ENCODE measurements at regions not wholly inside any gene's neighbourhood (a gene's known extent, or its start where the extent isn't known, plus 50 kb on each side); places are given as distances from the start of the nearest gene placed in this dataset.

DNA sequence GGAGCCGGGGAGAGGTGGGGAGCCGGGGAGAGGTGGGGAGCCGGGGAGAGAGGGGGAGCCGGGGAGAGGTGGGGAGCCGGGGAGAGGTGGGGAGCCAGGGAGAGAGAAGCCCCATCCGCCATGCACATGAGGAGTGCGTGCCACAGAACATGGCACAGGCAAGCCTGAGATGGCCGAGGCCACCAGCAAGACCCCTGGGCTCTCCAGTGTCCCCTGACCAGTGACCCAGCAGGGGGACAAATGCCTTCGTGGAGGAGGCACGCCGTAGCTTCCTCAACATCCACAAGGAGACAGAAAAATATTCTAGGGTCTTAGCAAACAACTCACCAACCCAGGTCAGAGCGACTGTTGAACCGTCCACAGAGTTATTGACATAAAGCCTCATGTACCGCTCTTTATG, 618.8 kb downstream of the TBC1D22A start:
- no peak for DNase-seq

DNA sequence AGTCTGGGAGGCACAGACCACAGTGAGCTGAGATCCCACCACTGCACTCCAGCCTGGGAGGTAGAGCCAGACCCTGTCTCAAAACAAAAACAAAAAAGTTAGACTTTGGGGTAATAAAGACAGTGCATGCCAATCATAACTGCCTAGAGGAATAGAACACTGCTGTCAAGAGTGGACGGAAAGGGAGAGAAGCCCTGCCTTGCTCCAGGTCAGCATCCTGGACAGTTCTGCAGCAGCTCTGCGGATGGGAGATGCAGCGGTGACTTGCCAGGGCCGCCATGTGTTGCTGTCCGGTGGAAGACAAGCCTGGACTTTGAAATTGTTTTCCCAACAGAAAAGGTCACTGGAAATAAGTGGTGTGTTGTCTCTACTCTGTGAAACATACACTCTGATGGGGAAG, 618.2 kb downstream of the TBC1D22A start:
- DNase-seq = no peak

DNA sequence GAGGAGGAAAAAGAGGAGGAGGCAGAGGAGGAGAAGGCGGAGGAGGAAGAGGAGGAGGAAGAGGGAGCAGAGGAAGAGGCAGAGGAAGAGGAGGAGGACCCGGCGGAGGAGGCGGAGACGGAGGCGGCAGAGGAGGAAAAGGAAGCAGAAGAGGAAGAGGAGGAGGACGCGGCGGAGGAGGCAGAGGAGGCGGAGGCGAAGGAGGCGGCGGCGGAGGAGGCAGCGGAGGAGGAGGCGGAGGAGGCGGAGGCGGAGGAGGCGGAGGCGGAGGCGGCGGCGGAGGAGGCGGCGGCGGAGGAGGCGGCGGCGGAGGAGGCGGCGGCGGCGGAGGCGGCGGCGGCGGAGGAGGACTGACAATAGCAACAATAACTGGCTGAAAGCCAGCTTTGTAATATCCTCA, 616.6 kb downstream of the TBC1D22A start:
- no peak for DNase-seq

DNA sequence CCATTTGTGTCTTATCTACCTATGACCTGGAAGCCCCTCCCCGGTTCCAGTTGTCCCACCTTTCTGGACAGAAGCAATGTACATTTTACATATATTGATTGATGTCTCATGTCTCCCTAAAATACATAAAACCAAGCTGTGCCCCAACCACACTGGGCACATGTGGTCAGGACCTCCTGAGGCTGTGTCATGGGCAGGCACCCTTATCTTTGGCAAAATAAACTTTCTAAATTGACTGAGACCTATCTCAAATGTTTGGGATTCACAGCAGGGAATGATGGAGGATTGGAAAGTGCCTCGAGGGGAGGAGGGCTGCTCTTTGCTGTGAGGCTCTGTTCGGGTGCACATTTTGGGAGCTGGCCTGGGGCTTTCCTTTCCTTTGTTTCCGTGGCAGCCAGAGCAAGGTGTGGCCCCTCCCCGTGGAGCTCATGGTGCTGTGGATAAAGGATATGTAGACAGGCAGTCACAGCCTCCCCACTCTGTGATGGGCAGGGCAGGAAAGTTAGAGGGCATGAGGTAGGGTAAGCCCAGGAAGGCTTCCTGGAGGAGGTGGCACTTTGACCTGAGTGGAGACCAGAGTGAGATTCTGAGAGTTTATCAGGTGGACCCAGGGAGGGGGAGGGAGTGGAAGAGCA, 615.6 kb downstream of the TBC1D22A start:
- DNase-seq = no peak

DNA sequence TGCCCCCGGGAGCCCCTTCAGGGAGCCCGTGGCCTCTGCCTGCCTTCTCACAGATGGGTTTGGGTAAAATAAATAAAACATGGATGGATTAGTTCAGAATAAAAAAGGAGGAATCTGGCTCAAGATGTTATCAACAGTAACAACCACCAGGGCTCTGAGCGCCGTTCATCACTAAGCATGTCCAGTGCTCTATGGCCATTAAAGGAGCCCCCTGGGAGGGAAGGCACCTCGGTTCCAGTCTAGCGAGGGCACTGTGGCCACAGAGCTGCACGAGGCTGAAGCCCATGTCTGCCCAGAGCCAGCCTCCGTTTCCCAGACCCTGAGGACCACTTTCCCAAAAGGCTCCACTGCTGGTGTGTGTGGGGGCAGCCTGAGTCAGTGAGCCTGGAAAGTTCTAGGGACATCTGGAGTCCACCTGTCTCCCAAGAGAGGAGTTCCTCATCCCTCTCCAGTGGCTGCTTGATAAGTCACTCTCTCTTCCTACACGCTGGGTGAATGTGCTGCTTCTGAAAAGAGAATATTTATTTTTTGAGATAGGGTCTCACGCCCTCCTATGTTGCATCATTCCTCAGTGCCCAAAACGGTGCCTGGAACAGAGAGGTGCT, 614.6 kb downstream of the TBC1D22A start:
- DNase-seq = no peak

DNA sequence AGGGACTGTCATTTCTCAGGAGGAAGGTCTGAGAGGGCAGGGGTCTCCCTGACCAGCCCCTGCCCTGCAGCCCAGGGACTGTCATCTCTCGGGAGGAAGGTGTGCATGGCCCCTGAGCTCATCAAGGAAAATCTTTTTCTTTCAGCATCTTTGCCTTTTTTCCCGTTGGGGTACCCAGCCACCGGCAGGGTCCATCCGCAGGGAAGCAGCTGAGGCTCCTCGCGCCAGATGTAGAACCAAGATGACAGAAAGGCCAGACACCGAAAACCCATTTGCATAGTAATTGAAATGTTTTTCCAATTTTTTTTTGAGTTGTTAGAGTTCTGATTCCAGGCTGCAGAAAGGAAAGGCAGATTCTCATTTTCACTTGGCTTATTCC, 613.9 kb downstream of the TBC1D22A start:
- DNase-seq = no peak

DNA sequence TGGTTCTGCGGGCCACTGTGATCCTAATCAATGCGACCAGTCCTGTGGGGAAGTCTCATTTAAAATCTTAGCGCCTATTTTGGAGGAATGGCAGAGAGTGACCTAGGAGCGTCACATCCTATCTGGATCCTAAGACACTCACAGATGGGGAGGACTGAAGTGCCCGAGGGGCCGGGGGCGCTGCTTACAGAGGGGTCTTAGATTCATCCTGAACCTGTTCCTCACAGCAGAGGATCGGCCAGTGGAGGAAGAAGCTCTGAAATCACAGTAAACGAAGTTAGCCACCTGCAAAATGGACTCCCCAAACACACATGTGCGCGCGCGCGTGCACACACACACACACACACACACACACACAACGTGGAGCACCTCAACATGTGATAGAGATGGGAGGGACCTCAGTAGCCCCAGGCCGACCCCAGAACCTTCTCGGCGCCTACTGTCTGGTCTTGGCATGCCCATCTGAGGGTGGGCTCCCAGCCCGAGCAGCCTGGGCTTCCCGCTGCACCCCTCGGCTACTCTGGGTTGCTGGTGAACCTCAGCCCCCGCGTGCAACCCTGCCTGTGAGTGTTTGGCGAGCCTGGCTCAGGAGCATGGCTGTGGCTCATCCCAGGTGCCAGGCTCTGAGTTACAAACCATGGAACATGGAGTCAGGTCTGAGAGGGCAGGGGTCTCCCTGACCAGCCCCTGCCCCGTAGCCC, 613.3 kb downstream of the TBC1D22A start:
- DNase-seq = no peak

DNA sequence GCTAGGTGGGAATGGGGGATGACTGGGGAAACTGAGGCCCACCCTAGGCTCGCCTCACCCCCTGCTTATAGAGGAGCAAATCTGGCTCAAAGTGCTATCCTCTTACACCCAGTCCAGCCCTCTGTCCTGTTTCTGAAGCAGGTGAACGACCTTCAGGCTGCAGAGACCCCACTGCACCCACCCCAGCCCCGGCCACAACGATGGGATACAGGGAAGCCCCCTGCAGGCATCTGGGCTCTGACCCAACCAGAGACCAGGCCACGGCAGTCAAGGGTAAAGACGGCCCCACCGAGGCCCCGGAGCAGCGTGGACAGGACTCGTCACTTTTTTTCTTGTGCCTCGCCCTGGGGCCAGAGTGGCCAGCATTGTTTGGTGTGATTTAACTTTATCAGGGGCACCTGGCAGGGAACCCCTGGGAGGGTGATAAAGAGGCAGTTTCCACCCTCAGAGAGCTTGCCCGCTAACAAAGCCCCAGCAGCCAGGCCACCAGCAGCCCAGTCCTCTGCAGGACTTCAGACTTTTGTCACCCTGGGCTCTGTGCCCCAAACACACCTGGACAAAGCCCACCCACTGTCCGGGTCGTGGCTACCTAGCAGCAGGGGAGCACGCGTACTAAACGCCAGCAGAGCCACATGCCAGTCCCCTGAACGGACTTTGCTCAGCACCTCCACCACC, 612.6 kb downstream of the TBC1D22A start:
- DNase-seq = no peak

DNA sequence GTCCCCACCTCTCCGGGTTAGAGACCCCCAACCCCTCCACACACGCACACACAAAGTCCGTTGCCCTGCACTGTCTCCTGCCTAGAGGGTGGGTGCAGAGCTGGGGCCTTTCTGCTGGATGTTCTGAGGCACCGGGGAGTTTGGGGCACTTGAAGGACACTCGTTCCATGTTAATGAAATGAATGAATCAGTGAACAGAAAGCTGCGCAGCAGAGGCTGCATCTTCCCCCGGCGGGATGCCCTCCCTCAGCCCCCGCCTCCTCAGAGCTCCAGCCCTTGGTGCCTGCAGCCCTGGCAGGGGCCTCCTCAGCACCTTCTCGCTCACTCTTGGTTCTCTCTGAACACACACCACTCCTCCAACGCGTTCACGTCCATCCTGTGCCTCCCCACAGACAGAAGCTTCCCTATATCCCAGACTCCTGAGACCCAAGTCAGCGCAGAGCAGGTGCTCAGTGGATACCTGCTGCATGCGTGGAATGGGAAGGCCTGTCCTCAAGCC, 611.9 kb downstream of the TBC1D22A start:
- DNase-seq = no peak

DNA sequence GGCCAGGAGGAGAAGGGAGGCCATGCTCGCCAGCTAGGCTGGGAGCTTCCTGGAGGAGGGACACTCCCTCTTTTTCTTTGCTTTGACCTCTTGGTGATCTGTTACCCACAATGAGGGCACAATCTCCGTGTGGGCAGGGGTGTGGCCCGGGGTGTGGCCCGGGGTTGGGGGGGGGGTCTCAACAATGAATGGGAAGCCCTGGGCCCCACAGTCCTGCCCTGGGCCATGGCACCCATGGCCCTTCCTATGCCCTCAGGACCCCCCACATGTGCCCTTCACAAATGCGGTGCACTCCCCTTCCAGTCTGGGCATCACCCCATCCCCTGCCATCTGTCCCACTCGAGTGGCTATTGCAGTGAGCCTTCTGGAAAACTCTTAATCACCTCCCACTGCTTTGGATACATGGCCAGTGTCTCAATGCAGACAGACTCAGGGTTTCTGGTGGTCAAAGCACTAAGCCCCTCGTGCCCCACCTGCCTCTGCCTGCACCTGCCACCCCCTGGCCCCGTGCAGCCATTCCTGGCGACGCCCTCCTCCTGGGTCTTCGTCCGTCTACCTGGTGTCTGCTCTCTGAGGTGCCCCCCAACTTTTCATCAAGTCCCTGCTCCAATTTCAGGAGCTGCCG, 611.3 kb downstream of the TBC1D22A start:
- DNase-seq = no peak

DNA sequence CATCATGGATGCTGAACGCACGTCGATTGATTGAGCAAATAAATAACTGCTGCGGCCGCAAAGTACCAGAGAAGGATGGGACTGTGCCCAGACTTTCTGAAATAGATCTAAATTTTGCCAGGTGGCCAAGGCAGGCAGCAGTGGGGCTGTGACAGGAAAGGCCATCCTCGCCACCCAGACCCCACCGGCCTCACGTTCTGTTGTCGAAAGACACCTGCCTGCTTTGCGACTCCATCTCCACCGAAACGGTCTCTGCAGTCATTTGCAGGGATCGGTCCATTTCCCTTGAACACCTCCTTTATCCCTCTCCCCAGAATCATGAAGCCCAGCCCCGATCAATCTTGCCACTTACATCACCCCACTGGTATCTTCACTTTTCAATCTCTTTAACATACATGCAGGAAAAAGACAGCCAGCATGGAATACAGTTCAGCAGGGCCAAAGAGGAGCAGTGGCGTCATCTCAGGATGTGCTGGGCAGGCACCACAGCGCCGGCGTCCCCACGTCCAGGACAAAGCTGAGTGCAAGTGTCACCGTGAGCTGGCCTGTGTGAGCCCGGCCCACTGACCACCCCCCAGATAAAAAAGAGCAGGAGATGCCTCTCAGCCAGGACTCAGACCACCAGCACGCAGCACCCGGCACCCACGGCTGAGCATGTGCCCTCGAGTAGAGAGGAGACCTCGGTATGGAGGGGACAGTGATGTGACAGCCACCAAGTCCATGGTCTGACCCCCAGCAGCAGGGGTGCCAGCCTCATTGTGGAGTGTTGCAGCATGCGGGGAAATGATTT, 610.3 kb downstream of the TBC1D22A start:
- DNase-seq = no peak

DNA sequence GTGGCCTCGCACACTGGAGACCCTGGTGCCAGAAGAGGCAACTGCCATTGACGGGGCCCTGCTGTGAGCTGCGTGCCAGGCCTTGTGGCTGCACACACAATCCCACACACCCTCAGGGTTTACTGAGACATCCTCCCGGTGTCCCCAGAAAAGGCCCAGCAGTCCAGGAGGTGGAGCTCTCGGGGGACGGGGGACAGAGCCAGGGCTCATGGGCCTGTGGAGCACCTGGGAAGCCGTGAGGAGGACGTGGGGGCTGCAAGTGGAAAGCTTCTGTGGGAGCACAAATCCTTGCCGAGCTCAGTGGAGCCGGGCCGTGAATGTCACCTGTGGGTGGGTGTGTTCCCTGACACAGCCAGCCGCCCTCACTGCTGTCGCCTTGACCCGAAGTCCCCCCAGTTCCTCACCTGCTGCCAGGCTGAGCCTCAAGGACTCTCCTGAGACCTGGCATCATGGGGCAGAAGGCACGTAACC, 609.7 kb downstream of the TBC1D22A start:
- no peak for DNase-seq

DNA sequence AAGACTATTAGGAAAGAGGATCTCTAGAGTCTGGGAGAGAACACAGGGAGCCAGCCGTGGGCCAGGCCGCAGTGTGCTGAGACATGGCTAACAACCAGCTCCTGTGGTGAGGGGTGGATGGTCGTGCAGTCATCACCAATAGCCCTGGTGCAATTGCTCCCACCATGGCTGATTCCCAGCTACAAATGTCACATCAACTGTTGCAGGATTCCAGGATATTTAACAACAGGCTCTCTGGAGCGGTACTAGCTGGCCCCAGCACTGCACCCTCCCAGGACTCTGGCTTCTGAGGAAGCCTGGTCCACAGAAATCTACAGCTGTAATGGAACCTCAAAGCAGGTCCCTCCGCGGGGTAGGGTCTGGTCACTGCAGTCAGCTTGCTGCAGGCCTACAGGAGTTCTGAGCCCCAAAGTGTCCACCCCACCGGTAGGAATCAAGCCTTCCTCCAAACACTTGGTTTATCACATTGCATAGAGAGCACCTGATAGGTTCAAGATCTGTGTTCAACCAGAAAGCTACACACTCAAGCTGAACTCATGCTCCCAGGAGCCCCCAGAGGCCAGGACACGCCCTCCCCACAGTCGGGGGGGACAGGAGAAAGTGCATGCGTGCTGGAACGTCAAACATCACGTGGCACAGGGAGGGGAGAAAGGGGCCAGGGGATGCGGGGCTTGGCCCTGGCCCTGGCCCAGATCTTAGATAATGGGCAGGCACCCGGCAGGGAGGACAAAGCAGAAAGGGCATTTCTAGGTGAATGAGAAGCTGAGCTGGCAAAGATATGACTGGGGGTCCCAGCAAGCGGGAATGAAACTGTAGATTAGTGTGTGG, 609.0 kb downstream of the TBC1D22A start:
- DNase-seq = no peak

DNA sequence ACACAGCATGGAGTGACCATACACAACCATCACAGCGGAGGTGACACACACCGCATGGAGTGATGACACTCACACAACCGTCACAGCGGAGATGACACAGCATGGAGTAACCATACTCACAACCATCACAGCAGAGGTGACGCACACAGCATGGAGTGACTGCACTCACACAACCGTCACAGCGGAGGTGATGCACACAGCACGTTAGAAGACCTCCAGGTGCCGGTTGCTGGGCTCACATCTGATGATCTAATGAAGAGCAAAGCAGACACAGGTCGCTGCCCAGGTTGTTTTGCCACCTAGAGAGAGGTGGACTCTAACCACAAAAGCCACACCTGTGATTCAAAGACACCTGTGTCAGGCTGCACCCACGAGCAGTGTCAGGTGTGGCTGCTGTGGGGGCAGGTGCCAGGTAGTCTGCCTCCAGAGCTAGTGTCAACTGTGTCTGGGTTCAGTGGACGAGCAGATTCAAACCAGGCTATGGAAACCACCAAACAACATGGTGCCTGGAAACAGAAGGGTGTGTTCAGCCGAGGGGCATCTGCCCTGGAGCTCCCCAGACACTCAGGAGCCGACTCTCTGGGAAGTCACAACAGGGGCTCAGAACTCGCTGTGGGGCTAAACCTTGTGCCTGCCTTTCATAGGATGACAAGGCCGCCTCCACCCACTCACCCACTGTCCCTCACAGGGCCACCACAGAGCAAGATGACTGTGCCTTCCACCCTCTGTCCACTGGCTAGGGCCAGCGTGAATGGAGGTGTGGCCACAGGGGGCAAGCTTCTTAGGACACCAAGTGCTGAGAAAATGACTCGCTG, 608.2 kb downstream of the TBC1D22A start:
- DNase-seq = no peak

DNA sequence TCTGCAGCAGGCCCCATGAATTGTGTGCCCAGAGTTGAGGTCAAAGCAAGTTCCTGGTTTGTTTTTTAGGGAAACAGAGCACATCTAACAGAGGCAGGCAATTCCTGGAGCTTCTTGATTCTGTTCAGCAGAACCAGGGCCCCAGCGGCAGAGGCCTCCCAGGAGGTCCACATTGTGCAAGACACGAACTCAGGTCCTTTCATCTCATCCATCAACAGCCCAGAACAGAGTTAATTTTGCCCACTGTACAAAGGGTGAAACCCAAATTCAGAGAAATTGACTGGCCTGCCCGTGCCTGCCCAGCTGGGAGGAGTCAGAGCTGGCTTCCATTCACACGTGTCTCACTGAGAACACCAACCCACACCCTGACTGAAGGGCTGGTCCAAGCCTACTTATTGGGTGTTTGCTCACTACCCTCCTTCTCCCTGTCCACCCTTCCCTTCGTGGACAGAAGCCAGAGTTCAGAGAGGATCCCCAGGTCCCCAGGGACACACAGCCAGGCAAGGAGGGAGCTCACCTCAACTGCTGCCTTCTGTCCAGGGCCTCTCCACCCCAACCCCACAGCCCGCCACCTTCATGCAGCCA, 607.1 kb downstream of the TBC1D22A start:
- DNase-seq = no peak

DNA sequence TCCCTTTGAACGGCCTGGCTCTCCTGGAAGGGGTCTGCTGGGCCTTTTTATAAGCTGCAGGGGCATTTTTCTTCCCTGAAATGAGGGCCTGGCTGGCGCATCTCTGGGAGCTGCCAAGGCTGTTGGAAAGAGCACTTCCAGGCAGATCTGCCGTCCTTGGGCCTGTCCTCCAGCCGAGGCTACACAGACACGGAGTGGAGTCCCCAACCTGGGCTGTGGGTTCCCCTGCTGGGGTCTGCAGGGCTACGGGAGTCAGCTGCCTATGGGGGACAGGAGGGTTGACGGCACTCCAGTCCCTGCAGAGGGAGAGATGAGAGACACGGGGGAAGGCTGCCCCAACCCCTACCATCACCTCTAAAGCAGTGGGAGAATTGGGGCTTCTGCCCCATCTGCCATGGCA, 606.6 kb downstream of the TBC1D22A start:
- DNase-seq = no peak

DNA sequence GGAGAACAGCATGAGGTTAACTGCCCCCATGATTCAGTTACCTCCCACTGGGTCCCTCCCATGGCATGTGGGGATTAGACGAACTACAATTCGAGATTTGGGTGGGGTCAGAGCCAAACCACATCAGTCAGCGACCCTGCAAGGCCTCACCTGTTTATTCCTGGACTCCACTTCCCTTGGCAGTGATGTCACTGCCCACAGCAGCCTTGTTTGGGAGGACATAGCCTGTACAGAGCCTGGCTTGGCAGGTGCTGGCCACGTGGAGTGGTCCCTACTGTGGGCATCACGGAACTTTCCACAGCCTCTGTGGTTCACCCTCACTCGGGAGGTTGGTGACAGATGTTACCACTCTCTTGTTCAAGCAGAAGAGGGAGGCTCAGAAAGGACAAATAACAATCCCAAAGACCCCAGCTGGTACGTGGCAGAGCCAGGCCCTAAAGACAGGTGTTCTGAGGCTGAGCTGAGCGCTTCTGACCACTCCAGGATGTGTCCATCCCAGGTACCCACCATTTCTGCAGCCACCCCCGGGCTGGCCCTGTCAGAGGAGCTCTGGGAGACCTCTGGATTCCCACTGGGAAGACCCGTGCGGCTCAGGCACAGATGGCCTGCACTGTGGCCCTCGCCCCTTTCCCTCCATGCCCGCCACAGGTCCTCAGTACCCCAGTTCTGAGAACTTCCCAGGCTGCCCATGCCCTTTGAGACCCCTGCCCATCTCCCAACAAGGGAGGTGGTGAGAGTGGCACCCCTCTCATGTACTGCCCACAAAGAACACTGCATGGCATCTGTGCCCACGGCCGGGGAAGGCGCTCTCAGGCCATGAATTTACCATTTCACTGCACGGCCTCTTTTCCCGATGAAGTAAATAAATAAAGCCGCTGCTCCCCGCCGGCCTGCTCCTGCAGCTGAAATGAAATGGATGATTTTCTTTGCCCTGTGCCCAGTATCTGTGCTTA, 605.8 kb downstream of the TBC1D22A start:
- DNase-seq = no peak

DNA sequence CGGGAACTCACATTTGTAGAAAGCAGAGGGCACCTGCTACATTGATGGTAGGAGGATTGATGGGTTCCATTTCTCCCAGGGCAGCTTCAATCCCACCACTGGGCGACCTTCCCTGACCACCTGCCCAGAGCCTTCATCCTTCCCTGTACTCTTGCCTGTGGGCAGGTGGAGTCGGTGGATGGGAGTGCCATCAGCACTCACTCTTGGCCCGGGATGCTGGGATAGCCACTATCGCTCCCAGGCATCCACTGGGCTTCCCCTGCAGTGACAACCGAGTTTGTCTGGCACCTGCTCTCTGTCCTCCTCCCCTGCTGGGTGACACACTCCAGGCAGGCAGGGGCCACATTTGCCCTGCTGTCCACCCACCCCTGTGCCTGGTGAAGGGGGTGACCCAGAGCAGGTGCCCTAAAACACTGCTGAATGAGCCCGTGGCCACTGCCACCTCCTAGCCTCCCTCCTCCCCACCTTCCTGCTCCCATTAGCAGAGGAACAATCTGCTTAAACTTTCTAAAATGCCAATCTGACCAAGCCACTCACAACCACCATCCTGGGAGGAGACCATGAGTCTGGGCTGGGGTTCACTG, 604.7 kb downstream of the TBC1D22A start:
- no peak for DNase-seq

All from hematopoietic multipotent progenitor cell treated with erythropoietin and hydrocortisone succinate and interleukin-3 and kit ligand, for 6 days (in vitro differentiated cells).